ENCODE measurements at regions not wholly inside any gene's neighbourhood (a gene's known extent, or its start where the extent isn't known, plus 50 kb on each side); places are given as distances from the start of the nearest gene placed in this dataset.

DNA sequence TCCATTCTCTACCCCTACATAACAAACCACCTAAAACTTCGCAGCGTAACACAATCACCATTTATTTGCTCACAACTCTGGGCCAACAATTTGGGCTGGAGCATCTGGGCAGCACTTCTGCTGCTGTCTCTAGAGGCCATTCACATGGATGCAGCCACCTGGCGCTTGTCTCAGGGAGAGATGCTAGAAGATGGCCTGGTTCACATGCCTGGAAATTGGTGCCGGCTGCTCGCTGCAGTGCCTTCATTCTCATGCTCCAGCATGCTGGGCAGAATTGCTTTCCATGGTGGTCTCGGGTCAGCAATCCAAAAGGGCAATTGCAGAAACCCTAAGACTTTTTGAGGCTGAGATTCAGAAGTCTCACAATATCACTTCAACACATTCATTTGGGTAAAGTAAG, 157.4 kb downstream of the SUCLG1 start:
- POLR2A ChIA-PET = no interaction called here
- ATAC-seq (no peak), DNase-seq (ENCODE audit: low read depth, low spot score) (no peak), FAIRE-seq (no peak)
- no peaks in the 10 kb centered on the region for H4K20me1 ChIP-seq (ENCODE audit: control insufficient read depth, insufficient read depth)
- intact Hi-C loops (cut with micrococcal nuclease; ENCODE audit: unreplicated experiment) (no loop called here), in situ Hi-C loops (cut with MboI) (no loop called here)
- H3K36me3 ChIP-seq (ENCODE audit: control insufficient read depth in 2 of 2, insufficient read depth in 2 of 2, low read length in 1 of 2) = no peaks in the 10 kb centered on the region
- H3K4me1 ChIP-seq (ENCODE audit: control insufficient read depth, insufficient read depth, low read length) = no peaks in the 10 kb centered on the region
- RAD21 ChIA-PET (ENCODE audit: unreplicated experiment) = no interaction called here
- no peak overlapping the region for H3K4me3 ChIP-seq
- SMC1A ChIA-PET (ENCODE audit: uncharacterized antibody, unreplicated experiment) = no interaction called here
- H3K27ac ChIP-seq (ENCODE audit: control insufficient read depth, insufficient read depth) = no peak overlapping the region
- H3K9me3 ChIP-seq (replicated peaks; ENCODE audit: control insufficient read depth, insufficient read depth, low read length) = no peaks in the 10 kb centered on the region; the same call in 2 of the 3 replicates
- no peaks in the 10 kb centered on the region for H3K79me2 ChIP-seq (ENCODE audit: control insufficient read depth, insufficient read depth, low read length)
- CTCF ChIA-PET = no interaction called here
- no TSS peak for BruUV-seq (replicated peaks)
- 23% methylated on average over 6 of the region's 6 CpGs for WGBS (ENCODE audit: insufficient coverage, insufficient replicate concordance, low lambda C conversion rate, missing lambda C conversion rate)
- H3K9ac ChIP-seq (ENCODE audit: control insufficient read depth, insufficient read depth, low read length) = no peak overlapping the region
- H3K4me2 ChIP-seq (ENCODE audit: control insufficient read depth, insufficient read depth) = no peak overlapping the region
- H2AFZ ChIP-seq (ENCODE audit: control insufficient read depth, low read depth, low read length) = no peak overlapping the region
- no peak for TF ChIP-seq SREBF1 (IDR thresholded peaks at IDR 0.05; ENCODE audit: low read length)
- TF ChIP-seq EP300 (IDR thresholded peaks at IDR 0.05; ENCODE audit: borderline replicate concordance in 1 of 2, control insufficient read depth in 1 of 2, low read depth in 2 of 2, low read length in 2 of 2) = no peak
- no peak for TF ChIP-seq RAD51 (IDR thresholded peaks at IDR 0.05)
- no peak for TF ChIP-seq PAX8 (IDR thresholded peaks at IDR 0.05)
- TF ChIP-seq EGR1 (IDR thresholded peaks at IDR 0.05; ENCODE audit: borderline replicate concordance in 1 of 2, low read depth in 2 of 2, low read length in 2 of 2) = no peak
- TF ChIP-seq, protein P1, sequence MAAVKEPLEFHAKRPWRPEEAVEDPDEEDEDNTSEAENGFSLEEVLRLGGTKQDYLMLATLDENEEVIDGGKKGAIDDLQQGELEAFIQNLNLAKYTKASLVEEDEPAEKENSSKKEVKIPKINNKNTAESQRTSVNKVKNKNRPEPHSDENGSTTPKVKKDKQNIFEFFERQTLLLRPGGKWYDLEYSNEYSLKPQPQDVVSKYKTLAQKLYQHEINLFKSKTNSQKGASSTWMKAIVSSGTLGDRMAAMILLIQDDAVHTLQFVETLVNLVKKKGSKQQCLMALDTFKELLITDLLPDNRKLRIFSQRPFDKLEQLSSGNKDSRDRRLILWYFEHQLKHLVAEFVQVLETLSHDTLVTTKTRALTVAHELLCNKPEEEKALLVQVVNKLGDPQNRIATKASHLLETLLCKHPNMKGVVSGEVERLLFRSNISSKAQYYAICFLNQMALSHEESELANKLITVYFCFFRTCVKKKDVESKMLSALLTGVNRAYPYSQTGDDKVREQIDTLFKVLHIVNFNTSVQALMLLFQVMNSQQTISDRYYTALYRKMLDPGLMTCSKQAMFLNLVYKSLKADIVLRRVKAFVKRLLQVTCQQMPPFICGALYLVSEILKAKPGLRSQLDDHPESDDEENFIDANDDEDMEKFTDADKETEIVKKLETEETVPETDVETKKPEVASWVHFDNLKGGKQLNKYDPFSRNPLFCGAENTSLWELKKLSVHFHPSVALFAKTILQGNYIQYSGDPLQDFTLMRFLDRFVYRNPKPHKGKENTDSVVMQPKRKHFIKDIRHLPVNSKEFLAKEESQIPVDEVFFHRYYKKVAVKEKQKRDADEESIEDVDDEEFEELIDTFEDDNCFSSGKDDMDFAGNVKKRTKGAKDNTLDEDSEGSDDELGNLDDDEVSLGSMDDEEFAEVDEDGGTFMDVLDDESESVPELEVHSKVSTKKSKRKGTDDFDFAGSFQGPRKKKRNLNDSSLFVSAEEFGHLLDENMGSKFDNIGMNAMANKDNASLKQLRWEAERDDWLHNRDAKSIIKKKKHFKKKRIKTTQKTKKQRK (IDR thresholded peaks at IDR 0.05; ENCODE audit: low read depth, low read length) = no peak
- TF ChIP-seq, protein P2, sequence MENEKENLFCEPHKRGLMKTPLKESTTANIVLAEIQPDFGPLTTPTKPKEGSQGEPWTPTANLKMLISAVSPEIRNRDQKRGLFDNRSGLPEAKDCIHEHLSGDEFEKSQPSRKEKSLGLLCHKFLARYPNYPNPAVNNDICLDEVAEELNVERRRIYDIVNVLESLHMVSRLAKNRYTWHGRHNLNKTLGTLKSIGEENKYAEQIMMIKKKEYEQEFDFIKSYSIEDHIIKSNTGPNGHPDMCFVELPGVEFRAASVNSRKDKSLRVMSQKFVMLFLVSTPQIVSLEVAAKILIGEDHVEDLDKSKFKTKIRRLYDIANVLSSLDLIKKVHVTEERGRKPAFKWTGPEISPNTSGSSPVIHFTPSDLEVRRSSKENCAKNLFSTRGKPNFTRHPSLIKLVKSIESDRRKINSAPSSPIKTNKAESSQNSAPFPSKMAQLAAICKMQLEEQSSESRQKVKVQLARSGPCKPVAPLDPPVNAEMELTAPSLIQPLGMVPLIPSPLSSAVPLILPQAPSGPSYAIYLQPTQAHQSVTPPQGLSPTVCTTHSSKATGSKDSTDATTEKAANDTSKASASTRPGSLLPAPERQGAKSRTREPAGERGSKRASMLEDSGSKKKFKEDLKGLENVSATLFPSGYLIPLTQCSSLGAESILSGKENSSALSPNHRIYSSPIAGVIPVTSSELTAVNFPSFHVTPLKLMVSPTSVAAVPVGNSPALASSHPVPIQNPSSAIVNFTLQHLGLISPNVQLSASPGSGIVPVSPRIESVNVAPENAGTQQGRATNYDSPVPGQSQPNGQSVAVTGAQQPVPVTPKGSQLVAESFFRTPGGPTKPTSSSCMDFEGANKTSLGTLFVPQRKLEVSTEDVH (IDR thresholded peaks at IDR 0.05; ENCODE audit: low read depth, partially characterized antibody) = no peak
- no peak for TF ChIP-seq SP1 (IDR thresholded peaks at IDR 0.05; ENCODE audit: low read depth, low read length)
- TF ChIP-seq ESRRA (IDR thresholded peaks at IDR 0.05; ENCODE audit: low read length) = no peak
- TF ChIP-seq, protein P3, sequence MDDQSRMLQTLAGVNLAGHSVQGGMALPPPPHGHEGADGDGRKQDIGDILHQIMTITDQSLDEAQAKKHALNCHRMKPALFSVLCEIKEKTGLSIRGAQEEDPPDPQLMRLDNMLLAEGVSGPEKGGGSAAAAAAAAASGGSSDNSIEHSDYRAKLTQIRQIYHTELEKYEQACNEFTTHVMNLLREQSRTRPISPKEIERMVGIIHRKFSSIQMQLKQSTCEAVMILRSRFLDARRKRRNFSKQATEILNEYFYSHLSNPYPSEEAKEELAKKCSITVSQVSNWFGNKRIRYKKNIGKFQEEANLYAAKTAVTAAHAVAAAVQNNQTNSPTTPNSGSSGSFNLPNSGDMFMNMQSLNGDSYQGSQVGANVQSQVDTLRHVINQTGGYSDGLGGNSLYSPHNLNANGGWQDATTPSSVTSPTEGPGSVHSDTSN (IDR thresholded peaks at IDR 0.05; ENCODE audit: insufficient replicate concordance, low read depth, low read length) = no peak
- no peak for TF ChIP-seq GABPA (IDR thresholded peaks at IDR 0.05; ENCODE audit: low read depth)
- H3K27me3 ChIP-seq (replicated peaks in 1 of 2; ENCODE audit: control insufficient read depth in 2 of 2, insufficient read depth in 2 of 2, low read length in 1 of 2) = no peaks in the 10 kb centered on the region
